Esophagus squamous epithelium (tissue), 4 donors: ENCODE measurements at regions not wholly inside any gene's neighbourhood (a gene's known extent, or its start where the extent isn't known, plus 50 kb on each side); places are given as distances from the start of the nearest gene placed in this dataset.

ENCODE experiments used
- CTCF ChIP-seq, 6 experiments: fragments of 450-650 bp in 4 of 6; fragments of 200-600 bp in 2 of 6; sonication (generic) in 2 of 6; IDR thresholded peaks; one replicate each; pipeline ENCODE4 v1.5.1; 2016 to 2019; ENCODE audit warnings: antibody characterized with exemption in 6 of 6, mild to moderate bottlenecking in 4 of 6, moderate library complexity in 4 of 6
- POLR2A ChIP-seq, 4 donors: fragments of 450-650 bp; IDR thresholded peaks; one replicate each; pipeline ENCODE4 v1.6.1; 2017; ENCODE audit warnings: antibody characterized with exemption in 4 of 4, mild to moderate bottlenecking in 4 of 4, moderate library complexity in 3 of 4

GRCh38 chr5:58261605-58262004, 198.3 kb downstream of the PLK2 start:
- TF ChIP-seq CTCF (IDR thresholded peaks at IDR 0.05) = no peak
- TF ChIP-seq POLR2A (IDR thresholded peaks at IDR 0.05) = no peak
